ENCODE measurements at regions not wholly inside any gene's neighbourhood (a gene's known extent, or its start where the extent isn't known, plus 50 kb on each side); places are given as distances from the start of the nearest gene placed in this dataset.
"Not testable (repeated sequence)": the region's sequence is repeated elsewhere in the genome, so short reads cannot be mapped to it uniquely, and the experiment has no call there.

DNA sequence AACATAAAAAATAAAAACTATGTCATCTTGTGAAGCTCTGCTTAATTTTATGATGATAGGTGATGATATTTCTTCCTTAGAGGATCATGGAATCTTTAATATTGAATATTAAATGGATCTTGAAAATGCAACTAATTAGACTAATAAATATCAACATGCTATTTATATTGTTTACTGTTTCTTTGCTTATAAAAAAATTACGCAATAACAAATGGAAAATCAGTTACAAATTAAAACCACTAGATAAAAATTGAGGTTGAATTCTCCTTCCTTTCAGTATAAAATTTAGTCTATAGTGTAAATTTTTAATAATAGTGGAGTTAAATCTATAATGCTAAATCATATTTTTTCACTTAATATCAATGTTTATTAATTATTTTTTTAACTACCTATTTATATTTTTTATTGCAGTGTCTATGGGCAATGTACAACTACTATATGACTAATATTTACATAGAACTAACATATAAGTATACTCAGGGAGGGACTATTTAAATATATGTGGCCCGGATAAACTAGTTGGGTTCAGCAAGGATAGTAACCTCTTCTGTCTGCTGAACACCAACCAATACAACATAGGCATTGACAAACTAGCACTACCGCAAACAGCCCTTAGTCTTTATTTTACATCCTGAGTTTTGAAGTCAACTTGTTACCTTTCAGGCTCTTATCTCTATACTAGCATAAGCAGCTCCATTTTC lies 628.0 kb downstream of the EFNB2 start:
- in situ Hi-C loops (cut with MboI; ENCODE audit: low sequenced_read_pairs): no loop called here

DNA sequence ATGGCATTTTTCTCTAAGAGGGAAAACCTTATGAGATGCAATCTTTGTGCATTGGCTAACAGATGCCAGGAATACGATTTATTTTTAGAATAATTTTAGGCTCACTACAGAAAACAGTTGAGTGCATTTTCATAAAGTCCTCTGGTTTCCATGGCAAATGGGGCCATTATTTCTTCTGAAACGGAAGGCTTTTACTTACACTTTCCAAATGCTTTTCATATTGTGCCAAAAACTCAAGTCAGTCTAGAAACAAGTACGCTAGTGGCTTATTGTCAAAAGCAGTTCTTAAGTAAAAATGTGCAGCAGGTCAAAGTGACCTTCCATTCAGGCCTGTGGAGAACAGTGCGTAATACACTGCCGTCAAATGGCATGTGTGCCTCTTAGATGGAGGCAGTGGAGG lies 628.7 kb downstream of the EFNB2 start:
- in situ Hi-C loops (cut with MboI; ENCODE audit: low sequenced_read_pairs): no loop called here

DNA sequence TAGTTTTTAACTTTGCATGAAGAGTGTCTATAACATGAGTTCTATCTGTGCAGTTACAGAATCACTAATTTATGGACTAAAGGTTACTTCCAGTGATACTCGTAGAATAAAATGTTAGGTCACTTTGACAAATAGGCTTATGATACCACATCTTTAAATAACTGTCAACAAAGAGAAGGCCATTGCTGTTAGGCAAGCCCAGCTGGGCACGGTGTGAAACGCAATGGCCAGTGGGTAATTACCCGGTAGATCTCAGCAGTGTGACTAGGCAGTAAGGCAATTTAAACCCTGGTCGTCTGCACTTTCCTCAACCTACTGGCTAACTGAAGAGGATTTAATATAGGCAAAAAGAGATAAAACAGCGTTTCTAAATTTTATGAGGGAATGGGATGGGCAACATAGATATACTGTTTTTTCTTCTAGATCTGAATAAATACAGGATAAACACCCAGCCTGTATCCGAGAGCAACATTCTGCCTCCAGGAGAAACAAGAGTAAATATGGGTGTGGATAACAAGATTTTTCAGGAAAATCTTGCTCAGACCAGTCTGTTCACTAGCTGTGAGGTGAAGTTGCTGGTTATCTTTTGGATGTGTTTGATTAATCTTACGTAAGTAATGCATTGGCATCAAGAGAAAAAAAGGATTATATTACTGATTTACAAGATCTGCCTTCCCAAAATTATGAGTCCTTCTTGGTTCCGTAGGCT lies 631.3 kb downstream of the EFNB2 start:
- in situ Hi-C loops (cut with MboI; ENCODE audit: low sequenced_read_pairs): no loop called here

DNA sequence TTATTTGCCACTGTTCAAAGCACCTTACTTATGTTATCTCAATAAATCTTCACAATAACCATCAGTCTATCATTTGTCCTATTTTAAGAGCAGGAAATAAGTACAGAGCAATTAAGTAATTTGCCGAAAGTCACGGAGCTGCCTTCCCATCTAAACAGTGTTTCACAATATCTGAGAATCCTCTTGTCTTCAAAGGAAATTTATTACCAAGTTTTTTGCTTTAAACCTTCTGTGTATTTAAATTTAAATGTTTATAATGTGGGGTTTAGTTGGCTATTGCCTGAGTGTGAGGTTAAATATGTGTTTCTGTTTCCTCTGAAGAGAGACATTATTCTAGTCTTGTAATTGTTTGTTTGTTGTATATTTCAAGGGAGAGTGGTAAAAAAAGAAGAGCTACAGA lies 633.1 kb downstream of the EFNB2 start:
- in situ Hi-C loops (cut with MboI; ENCODE audit: low sequenced_read_pairs): no loop called here

DNA sequence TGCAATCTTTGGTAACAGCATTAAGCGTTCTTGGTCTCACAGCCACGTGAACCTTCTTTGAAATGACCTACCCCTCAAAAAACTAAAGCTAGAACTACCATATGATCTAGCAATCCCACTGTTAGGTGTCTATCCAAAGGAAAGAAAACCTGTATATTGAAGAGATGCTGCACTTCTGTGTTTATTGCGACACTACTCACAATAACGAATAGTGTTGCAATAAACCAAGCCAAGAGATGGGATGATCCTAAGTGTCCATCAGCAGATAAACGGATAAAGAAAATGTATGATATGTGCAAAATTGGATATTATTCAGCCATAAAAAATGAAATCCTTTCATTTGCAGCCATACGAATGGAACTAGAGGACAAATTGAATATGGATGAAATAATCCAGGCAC lies 637.9 kb downstream of the EFNB2 start:
- in situ Hi-C loops (cut with MboI; ENCODE audit: low sequenced_read_pairs): no loop called here

DNA sequence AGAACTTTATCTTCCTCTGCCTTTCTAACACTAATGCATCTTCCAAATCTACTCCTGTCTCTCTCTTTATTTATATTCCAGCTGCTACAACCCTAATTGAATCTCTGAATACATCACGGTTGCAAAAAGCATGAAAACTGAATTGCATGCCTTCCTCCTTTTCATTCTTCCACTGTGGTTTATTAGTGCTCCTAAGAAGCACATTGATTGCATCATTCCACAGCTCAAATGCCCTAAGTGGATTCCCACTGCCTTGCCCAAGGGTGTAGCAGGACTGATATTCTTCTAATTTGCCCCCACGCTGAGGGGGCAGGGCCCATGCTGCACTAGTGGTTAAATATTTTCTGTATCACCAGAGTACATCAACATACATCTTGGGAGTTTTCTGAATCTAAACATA lies 640.8 kb downstream of the EFNB2 start:
- in situ Hi-C loops (cut with MboI; ENCODE audit: low sequenced_read_pairs): no loop called here

DNA sequence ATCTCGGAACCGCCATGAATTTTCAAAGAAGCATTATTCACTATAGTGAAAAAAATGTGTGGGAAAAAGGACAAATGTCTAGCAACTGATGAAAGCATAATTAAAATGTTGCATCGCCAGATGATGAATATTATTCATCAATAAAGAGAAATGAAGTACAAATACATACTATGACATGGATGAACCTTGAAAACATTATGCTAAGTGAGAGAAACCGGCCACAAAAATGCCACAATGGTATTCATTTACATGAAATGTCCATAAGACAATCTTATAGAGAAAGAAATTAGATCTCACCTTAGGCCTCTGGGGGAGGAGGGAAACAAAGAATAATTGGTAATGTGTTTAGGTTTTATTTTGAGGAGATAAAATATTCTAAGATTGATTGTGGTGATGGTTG lies 645.0 kb downstream of the EFNB2 start:
- in situ Hi-C loops (cut with MboI; ENCODE audit: low sequenced_read_pairs): no loop called here

DNA sequence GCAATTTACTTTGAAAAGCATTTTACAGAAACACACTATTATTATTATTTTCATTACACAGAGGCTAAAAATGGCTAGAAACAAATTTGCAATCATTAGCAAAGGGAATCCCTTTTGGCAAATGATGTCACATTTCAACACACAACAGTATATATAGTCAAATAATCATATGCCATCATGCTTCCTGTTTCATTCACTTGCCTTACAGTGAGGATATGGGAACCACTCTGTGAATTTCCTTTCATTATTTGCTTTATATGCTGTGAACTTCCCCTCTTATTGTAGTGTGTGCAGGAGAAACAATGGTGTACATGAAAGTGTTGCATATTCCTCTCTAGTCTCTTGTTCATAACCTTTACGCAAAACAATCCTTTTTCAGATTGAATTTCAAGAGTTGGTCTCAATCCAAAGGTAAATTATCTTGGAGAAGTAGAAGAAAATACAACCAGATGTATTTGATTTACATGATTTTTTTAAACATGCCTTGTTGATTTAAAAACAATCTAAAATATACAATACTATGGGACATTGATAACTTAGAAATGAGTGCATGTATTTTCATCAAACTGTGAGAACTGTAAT lies 657.3 kb downstream of the EFNB2 start:
- in situ Hi-C loops (cut with MboI; ENCODE audit: low sequenced_read_pairs): no loop called here

DNA sequence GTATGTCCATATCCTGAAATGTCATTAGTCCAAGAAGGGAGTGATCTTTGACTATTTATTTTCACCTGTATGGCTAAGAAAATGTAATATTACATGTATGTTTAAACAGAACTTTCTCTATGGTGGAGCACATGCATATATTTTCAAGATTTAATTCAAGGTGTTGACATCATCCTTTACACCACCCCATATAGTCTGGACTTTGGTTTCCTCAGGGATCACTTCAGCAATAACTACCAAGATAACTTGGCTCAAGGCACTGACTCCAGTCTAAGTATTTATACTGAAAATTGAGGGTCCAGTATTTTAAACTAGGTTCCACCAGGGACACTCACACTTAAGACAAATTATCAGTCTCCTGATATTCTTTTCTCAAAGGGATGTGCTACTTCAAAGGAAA lies 660.6 kb downstream of the EFNB2 start:
- in situ Hi-C loops (cut with MboI; ENCODE audit: low sequenced_read_pairs): no loop called here

DNA sequence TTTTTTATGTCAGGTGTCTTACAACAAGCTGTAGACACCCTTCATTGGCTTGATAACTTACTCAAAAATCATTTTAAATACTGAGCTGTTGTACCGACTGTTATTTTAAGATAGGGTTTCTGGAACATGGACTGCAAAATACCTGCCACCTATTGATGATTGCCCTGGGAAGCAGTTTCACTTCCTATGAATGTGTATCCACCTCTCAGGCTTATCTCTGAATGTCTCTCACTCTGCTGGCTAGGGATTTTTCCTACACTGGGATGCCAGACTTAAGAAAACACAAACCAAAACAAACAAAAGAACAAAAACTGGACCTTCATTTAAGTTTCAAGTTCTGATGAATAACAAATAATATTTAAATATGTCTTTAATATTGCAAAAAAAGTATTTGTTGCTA lies 663.7 kb downstream of the EFNB2 start:
- in situ Hi-C loops (cut with MboI; ENCODE audit: low sequenced_read_pairs): no loop called here

DNA sequence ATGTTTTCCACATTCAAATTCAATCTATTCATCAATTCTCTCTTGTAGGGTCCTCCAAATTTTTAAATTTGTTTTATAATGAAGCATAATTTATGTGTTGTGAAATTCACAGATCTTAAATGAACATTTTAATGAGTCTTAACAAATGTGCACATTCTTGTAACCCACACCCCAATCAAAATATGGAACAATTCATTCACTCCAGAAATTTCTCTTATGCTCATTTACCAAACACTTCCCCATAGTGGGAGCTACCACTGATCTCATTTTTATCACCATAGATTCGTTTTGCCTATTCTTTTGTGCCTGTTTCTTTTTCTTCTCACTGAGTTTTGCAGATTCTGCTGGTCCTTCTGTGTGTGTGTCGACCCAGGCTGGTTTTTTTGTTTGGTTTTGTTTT lies 664.1 kb downstream of the EFNB2 start:
- in situ Hi-C loops (cut with MboI; ENCODE audit: low sequenced_read_pairs): no loop called here

DNA sequence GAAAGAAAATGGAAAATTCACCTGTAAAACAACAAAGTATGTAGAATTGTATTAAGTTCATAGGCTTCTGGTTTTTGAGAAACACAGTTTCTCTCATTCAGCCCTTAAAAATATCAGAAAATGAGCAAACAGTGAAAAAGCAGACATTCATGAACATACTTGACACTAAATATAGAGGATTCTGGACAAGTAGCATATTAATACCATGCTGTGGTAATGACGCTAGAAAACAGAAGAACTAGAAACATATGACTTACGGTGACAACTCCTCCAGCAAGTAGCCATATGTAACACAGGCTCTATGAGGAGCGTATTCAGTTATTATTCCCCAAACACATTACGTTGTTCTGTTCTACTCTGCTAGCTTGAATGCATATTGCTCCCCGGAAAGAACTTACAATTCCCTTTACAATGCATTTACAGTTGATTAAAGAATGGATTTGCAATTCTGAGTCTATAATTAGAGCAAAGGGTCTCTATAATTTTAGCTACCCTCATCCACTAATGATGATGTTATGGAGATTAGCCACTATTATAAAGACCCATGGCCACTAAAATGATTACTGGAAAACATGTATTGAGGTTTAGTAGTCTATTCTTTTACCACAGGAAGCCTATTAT lies 672.1 kb downstream of the EFNB2 start:
- in situ Hi-C loops (cut with MboI; ENCODE audit: low sequenced_read_pairs): no loop called here

DNA sequence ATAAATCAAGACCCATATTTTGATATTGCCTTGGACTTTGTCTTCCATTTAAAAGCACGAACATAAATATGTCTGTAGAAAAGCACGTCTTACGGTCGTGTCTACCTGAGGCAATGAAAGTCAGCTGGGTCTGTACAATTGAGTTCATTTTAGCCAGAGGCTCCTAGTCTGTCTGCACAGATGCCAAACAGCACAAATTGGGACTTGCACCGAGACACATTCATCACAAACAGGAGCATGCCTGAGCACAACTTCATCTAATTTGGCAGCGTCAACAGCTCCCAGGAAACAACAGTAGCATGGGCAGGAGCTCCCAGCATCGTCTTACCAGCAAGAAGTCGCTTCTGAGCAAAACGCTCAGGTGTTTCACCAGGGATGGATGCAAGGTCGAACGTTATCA lies 687.0 kb downstream of the EFNB2 start:
- in situ Hi-C loops (cut with MboI; ENCODE audit: low sequenced_read_pairs): no loop called here

DNA sequence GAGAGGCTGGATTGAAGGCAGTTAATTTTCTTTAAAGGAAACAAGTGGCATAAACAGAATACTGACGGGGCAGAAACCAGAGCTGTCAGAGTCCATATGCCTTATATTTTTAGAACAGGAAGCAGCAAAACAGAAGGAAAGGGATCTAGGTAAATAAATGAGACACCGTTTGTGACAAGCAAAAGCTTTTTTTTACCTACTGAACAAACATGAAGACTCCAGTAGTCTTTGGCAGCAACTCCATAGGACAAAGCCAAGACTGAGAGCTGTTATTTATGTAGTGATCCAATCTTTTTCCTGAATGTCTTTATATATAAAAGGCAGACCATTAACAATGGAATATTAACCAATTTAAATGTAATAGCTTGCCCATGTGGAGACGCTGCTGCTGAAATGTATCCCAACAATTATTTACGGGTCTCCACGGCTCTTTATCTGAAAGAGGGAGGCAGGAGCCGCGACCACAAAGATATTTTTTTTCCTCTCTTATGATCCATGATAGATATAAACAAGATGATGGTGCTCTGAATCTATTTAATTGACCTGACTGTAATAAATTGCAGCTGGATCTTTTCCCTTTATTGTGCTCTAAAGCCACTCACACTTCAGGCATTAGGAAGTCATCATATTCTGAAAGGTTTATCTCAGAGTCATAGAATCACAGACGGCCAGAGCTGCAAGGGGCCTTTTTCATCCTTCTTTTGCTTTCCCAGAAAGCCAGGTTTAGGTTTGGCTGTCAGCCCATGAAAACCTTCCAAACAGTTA lies 687.8 kb downstream of the EFNB2 start:
- in situ Hi-C loops (cut with MboI; ENCODE audit: low sequenced_read_pairs): no loop called here

DNA sequence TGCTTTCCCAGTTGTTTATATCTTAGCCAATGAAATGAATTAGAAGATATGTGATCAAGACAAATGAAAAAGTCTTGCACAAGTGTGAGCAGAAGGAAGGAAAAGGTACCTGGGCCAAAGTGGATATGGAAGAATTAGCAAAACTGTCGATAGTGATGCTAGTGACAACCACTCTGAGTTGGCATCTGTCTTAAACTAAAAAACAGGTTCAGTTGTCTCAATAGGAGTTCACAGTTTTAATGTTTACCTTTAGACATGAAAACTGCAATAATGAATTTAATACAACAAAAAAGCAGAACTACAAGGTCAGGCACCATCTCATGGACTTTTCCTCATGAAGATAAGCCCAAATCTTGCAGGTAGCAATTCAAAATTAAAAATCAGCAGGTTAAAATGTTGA lies 688.5 kb downstream of the EFNB2 start:
- in situ Hi-C loops (cut with MboI; ENCODE audit: low sequenced_read_pairs): no loop called here

DNA sequence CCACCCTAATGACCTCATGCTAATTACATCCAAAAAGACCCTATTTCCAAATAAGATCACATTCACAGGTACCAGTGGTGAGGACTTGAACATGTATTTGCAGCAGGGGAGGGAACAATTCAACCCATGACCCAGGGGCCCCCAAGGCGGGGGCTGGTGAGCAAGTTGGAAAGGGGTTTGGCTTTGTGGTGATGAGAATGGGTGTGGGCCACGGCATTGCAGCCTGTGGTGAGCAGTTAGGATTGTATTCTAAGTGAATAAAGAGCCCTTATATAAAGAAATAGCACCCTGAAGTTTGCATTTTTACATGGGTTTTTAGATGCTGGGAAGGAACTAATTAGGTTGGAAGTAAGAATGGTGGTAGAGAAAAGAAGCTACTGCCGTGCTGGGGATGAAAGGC lies 694.2 kb downstream of the EFNB2 start:
- in situ Hi-C loops (cut with MboI; ENCODE audit: low sequenced_read_pairs): no loop called here

DNA sequence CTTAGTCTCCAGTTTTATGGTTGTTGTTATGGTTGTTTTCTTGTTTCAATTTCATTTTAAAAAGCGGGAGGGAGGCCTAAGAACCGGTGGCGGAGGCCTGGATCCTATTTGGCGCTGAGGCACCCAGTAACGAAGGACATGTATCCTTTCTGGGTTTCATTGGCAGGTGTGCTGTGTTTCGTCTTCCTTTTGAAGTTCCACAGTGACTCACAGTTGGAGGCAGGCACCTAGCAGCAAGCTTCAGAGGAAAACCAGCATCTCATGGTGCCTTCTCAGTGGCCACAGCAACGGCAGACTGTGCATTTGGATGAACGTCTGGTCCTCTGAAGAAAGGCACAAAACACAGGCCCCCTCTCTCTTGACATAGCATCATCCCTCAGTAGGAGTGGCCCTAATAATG lies 697.2 kb downstream of the EFNB2 start:
- in situ Hi-C loops (cut with MboI; ENCODE audit: low sequenced_read_pairs): no loop called here

DNA sequence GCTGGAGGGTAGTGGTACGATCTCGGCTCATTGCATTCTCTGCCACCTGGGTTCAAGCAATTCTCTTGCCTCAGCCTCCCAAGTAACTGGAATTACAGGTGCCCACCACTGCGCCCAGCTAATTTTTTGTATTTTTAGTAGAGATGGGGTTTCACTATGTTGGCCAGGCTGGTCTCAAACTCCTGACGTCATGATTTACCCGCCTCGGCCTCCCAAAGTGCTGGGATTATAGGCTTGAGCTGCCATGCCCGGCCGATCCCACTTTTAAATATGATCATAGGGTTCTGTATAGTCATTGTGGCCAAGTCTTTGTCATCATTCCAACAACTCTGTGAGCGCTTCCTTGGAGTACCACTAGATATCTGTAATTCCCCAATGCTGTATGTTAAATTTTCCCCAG lies 698.2 kb downstream of the EFNB2 start:
- in situ Hi-C loops (cut with MboI; ENCODE audit: low sequenced_read_pairs): not testable (repeated sequence)

DNA sequence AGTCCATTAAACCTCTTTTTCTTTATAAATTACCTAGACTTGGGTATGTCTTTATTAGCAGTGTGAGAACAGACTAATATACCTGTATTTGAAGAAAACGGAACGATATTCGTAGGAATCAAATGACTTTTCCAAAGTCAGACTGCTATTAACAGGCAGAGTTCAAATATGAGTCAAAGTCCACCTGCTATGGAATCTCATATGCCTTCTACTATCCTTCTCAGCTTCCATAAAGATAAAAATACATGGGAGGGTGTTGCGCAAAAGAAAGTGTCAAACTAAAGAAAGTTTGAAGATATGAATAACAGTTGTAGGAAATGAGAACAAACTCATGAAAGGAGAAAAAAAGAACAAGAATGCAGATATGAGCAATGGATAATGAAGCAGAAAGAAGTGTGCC lies 704.6 kb downstream of the EFNB2 start:
- in situ Hi-C loops (cut with MboI; ENCODE audit: low sequenced_read_pairs): no loop called here

DNA sequence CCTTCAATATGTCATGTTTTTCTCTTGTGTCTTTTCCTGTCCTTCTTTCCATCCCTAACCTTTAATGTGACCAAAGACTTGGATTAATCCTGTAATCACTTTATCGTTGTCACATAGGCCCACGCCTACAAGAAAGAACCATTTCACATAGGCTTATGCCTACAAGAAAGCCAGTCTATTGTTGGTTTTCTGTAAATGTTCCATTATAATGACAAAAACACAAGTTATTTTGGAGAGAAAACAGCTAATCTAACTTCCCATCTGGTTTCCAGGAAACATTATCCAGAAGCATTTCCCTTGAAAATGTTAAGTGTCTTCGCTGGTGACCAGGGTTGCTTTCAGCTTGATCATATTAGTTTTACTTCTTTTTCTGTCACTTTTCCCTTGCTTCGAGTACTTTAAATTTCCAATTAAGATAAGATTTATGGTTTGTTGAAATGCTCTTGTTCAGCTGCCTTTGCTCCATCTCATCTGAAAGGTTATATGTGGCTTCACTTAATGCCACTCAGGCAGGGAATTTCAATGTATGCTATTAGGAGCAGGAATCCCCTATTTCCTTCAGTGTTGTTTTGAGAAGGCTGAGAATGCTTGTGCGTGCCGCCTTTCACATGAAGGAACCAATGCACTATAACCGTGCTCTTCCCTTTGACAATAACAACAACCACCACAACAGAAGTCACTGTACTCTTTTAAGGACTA lies 708.2 kb downstream of the EFNB2 start:
- in situ Hi-C loops (cut with MboI; ENCODE audit: low sequenced_read_pairs): no loop called here

DNA sequence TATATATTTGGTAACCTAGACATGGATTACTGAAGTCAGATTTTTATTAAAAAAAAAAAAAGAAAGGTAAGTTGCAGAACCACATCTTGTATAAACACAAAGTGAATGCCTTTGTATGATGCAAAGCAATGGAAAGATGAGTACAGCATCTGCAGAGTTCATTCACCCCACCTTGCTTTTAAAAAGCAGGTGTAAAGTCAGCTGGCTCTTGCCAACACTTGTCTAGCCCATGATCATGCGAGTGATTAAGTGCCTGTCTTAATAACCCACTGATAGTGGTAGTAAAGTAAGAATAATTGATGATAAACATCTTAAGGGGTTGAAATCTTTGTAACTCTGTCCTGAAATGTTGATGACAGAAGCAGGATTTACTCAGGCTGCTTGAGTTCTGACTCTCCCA lies 710.4 kb downstream of the EFNB2 start:
- in situ Hi-C loops (cut with MboI; ENCODE audit: low sequenced_read_pairs): no loop called here
